GM23338 (cell line): ENCODE measurements at regions not wholly inside any gene's neighbourhood (a gene's known extent, or its start where the extent isn't known, plus 50 kb on each side); places are given as distances from the start of the nearest gene placed in this dataset.

ENCODE experiments used
- ATAC-seq: fragments of 200-7000 bp; cut with Tn5 transposase; 3 replicates; pipeline ENCODE4 v1.9.1; 2020
- DNase-seq: peaks from one replicate; pipeline ENCODE4 v3.0.0-alpha.2; 2015; ENCODE audit warnings: low spot score
- H2AFZ ChIP-seq: fragments of 200-600 bp; sonication (generic); 2 replicates; pipeline ENCODE4 v1.8.0; 2016; ENCODE audit warnings: antibody characterized with exemption, mild to moderate bottlenecking, moderate library complexity
- H3F3A ChIP-seq: fragments of 200-600 bp; sonication (generic); replicated peaks from 2 replicates; pipeline ENCODE4 v1.8.0; 2017; ENCODE audit warnings: antibody characterized with exemption, mixed run types, low read depth
- H3K27ac ChIP-seq: fragments of 200-600 bp; sonication (generic); 2 replicates; pipeline ENCODE4 v1.6.1; 2016; ENCODE audit warnings: low read depth
- H3K27me3 ChIP-seq: fragments of 200-600 bp; sonication (generic); 2 replicates; pipeline ENCODE4 v1.8.0; 2016; ENCODE audit warnings: mild to moderate bottlenecking, mixed run types, moderate library complexity; ENCODE audit not compliant: insufficient read depth
- H3K36me3 ChIP-seq: fragments of 200-600 bp; sonication (generic); 2 replicates; pipeline ENCODE4 v1.8.0; 2016; ENCODE audit warnings: mild to moderate bottlenecking; ENCODE audit not compliant: insufficient read depth
- H3K4me1 ChIP-seq: fragments of 200-600 bp; sonication (generic); 2 replicates; pipeline ENCODE4 v1.8.0; 2016; ENCODE audit warnings: mild to moderate bottlenecking, moderate library complexity; ENCODE audit not compliant: insufficient read depth
- H3K4me2 ChIP-seq: fragments of 200-600 bp; sonication (generic); 2 replicates; pipeline ENCODE4 v1.7.1; 2017; ENCODE audit warnings: mixed run types
- H3K4me3 ChIP-seq: fragments of 200-600 bp; sonication (generic); 2 replicates; pipeline ENCODE4 v1.6.1; 2016; ENCODE audit warnings: mixed run types
- H3K79me2 ChIP-seq: fragments of 200-600 bp; sonication (generic); replicated peaks from 2 replicates; pipeline ENCODE4 v1.8.0; 2017; ENCODE audit warnings: mild to moderate bottlenecking; ENCODE audit not compliant: insufficient read depth
- H3K9me2 ChIP-seq: fragments of 200-600 bp; sonication (generic); 2 replicates; pipeline ENCODE4 v1.8.0; 2017; ENCODE audit not compliant: insufficient read depth
- H4K20me1 ChIP-seq: fragments of 200-600 bp; sonication (generic); replicated peaks from 2 replicates; pipeline ENCODE4 v1.8.0; 2017; ENCODE audit warnings: mild to moderate bottlenecking; ENCODE audit not compliant: insufficient read depth
- H3K27ac Mint-ChIP-seq: 2 replicates; pipeline ENCODE4 v1.8.0; 2020; ENCODE audit warnings: inconsistent platforms, mild to moderate bottlenecking, moderate library complexity, mixed read lengths
- H3K27me3 Mint-ChIP-seq: 3 replicates; pipeline ENCODE4 v1.8.0; 2022; ENCODE audit warnings: low read depth, mild to moderate bottlenecking, moderate library complexity, mixed read lengths, inconsistent platforms; ENCODE audit not compliant: insufficient read depth, poor library complexity
- H3K36me3 Mint-ChIP-seq: 3 replicates; pipeline ENCODE4 v1.8.0; 2021; ENCODE audit warnings: low read depth, mild to moderate bottlenecking, inconsistent platforms, moderate library complexity, mixed read lengths
- H3K4me1 Mint-ChIP-seq: 3 replicates; pipeline ENCODE4 v1.8.0; 2020; ENCODE audit warnings: mild to moderate bottlenecking, inconsistent platforms, mixed read lengths
- H3K4me3 Mint-ChIP-seq: 3 replicates; pipeline ENCODE4 v1.8.0; 2021; ENCODE audit warnings: moderate library complexity, mild to moderate bottlenecking, inconsistent platforms, mixed read lengths
- H3K9me3 Mint-ChIP-seq: 3 replicates; pipeline ENCODE4 v1.8.0; 2020; ENCODE audit warnings: moderate library complexity, mild to moderate bottlenecking, inconsistent platforms, mixed read lengths
- CREB1 ChIP-seq: fragments of 250-450 bp; sonication (Bioruptor Pico); IDR thresholded peaks from 2 replicates; pipeline ENCODE4 v1.5.0; 2020; ENCODE audit warnings: low read depth, mild to moderate bottlenecking, moderate library complexity
- EZH2 ChIP-seq: fragments of 200-600 bp; sonication (generic); IDR thresholded peaks from one replicate; pipeline ENCODE4 v1.8.0; 2017; ENCODE audit warnings: antibody characterized with exemption, mild to moderate bottlenecking, low read depth; ENCODE audit not compliant: unreplicated experiment
- EZH2phosphoT487 ChIP-seq: fragments of 200-600 bp; sonication (generic); IDR thresholded peaks from one replicate; pipeline ENCODE4 v1.8.1; 2018; ENCODE audit warnings: antibody characterized with exemption; ENCODE audit not compliant: unreplicated experiment
- JUNB ChIP-seq: IDR thresholded peaks from one replicate; pipeline ENCODE4 v1.6.1; 2016; ENCODE audit warnings: antibody characterized with exemption; ENCODE audit not compliant: unreplicated experiment
- NANOG ChIP-seq: IDR thresholded peaks from 2 replicates; pipeline ENCODE4 v1.6.1; 2016; ENCODE audit warnings: antibody characterized with exemption, borderline replicate concordance
- POLR2AphosphoS5 ChIP-seq: IDR thresholded peaks from 2 replicates; pipeline ENCODE4 v1.6.1; 2016; ENCODE audit warnings: antibody characterized with exemption, low read depth
- STAT1 ChIP-seq: IDR thresholded peaks from one replicate; pipeline ENCODE4 v1.6.1; 2016; ENCODE audit warnings: antibody characterized with exemption; ENCODE audit not compliant: unreplicated experiment
- ZNF114 ChIP-seq: fragments of 250-450 bp; sonication (Bioruptor Pico); IDR thresholded peaks from 2 replicates; pipeline ENCODE4 v1.5.0; 2020; ENCODE audit warnings: mild to moderate bottlenecking, moderate library complexity
- ZNF331 ChIP-seq: fragments of 250-450 bp; sonication (Bioruptor Pico); IDR thresholded peaks from 2 replicates; pipeline ENCODE4 v1.5.0; 2020; ENCODE audit warnings: low read depth, mild to moderate bottlenecking, moderate library complexity
- ZNF462 ChIP-seq: fragments of 250-450 bp; sonication (Bioruptor Pico); IDR thresholded peaks from 2 replicates; pipeline ENCODE4 v1.5.0; 2020; ENCODE audit warnings: mild to moderate bottlenecking, moderate library complexity
- TF ChIP-seq, protein P1 (sequence below), 2 experiments: fragments of 200-600 bp in 1 of 2; sonication (generic) in 1 of 2; conservative IDR thresholded peaks; 2 replicates each; pipeline versions ENCODE4 v1.5.1 to v1.6.1; 2016 to 2017; ENCODE audit warnings: antibody characterized with exemption in 2 of 2, low read depth in 2 of 2, mild to moderate bottlenecking in 2 of 2, moderate library complexity in 1 of 2
- TF ChIP-seq, protein P2 (sequence below): IDR thresholded peaks from one replicate; pipeline ENCODE4 v1.6.1; 2018; ENCODE audit warnings: antibody characterized with exemption; ENCODE audit not compliant: unreplicated experiment
- TF ChIP-seq, protein P3 (sequence below): IDR thresholded peaks from 2 replicates; pipeline ENCODE4 v1.6.1; 2016; ENCODE audit warnings: antibody characterized with exemption

- H3K4me3 ChIP-seq = no peak overlapping the region
- no peak overlapping the region for H3K4me2 ChIP-seq
- H3K4me3 Mint-ChIP-seq = no peak overlapping the region
- H3F3A ChIP-seq = no peaks in the 10 kb centered on the region
- no peaks in the 10 kb centered on the region for H3K27me3 ChIP-seq
- no peak overlapping the region for H2AFZ ChIP-seq
- no peaks in the 10 kb centered on the region for H3K9me3 Mint-ChIP-seq
- H3K27ac Mint-ChIP-seq = no peak overlapping the region
- H3K27me3 Mint-ChIP-seq = no peaks in the 10 kb centered on the region
- H4K20me1 ChIP-seq = no peaks in the 10 kb centered on the region
- no peaks in the 10 kb centered on the region for H3K36me3 Mint-ChIP-seq
- no peaks in the 10 kb centered on the region for H3K4me1 ChIP-seq
- H3K4me1 Mint-ChIP-seq = peaks cover 6% of the 10 kb centered on the region; the same call in 2 of the 3 replicates
- H3K79me2 ChIP-seq = no peaks in the 10 kb centered on the region
- no peak overlapping the region for H3K27ac ChIP-seq
- TF ChIP-seq POLR2AphosphoS5 (no peak), NANOG (no peak), EZH2 (no peak), CREB1 (CRISPR knock-in tag) (no peak), ZNF462 (CRISPR knock-in tag) (no peak), ZNF331 (no peak), ZNF114 (no peak), JUNB (no peak), STAT1 (no peak), EZH2phosphoT487 (no peak)
- TF ChIP-seq, protein P1, sequence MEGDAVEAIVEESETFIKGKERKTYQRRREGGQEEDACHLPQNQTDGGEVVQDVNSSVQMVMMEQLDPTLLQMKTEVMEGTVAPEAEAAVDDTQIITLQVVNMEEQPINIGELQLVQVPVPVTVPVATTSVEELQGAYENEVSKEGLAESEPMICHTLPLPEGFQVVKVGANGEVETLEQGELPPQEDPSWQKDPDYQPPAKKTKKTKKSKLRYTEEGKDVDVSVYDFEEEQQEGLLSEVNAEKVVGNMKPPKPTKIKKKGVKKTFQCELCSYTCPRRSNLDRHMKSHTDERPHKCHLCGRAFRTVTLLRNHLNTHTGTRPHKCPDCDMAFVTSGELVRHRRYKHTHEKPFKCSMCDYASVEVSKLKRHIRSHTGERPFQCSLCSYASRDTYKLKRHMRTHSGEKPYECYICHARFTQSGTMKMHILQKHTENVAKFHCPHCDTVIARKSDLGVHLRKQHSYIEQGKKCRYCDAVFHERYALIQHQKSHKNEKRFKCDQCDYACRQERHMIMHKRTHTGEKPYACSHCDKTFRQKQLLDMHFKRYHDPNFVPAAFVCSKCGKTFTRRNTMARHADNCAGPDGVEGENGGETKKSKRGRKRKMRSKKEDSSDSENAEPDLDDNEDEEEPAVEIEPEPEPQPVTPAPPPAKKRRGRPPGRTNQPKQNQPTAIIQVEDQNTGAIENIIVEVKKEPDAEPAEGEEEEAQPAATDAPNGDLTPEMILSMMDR (conservative IDR thresholded peaks at IDR 0.05; ENCODE audit: low read depth in 2 of 2) = no peak
- TF ChIP-seq, protein P2, sequence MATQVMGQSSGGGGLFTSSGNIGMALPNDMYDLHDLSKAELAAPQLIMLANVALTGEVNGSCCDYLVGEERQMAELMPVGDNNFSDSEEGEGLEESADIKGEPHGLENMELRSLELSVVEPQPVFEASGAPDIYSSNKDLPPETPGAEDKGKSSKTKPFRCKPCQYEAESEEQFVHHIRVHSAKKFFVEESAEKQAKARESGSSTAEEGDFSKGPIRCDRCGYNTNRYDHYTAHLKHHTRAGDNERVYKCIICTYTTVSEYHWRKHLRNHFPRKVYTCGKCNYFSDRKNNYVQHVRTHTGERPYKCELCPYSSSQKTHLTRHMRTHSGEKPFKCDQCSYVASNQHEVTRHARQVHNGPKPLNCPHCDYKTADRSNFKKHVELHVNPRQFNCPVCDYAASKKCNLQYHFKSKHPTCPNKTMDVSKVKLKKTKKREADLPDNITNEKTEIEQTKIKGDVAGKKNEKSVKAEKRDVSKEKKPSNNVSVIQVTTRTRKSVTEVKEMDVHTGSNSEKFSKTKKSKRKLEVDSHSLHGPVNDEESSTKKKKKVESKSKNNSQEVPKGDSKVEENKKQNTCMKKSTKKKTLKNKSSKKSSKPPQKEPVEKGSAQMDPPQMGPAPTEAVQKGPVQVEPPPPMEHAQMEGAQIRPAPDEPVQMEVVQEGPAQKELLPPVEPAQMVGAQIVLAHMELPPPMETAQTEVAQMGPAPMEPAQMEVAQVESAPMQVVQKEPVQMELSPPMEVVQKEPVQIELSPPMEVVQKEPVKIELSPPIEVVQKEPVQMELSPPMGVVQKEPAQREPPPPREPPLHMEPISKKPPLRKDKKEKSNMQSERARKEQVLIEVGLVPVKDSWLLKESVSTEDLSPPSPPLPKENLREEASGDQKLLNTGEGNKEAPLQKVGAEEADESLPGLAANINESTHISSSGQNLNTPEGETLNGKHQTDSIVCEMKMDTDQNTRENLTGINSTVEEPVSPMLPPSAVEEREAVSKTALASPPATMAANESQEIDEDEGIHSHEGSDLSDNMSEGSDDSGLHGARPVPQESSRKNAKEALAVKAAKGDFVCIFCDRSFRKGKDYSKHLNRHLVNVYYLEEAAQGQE = no peak
- TF ChIP-seq, protein P3, sequence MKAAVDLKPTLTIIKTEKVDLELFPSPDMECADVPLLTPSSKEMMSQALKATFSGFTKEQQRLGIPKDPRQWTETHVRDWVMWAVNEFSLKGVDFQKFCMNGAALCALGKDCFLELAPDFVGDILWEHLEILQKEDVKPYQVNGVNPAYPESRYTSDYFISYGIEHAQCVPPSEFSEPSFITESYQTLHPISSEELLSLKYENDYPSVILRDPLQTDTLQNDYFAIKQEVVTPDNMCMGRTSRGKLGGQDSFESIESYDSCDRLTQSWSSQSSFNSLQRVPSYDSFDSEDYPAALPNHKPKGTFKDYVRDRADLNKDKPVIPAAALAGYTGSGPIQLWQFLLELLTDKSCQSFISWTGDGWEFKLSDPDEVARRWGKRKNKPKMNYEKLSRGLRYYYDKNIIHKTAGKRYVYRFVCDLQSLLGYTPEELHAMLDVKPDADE = no peak
- no peaks in the 10 kb centered on the region for H3K9me2 ChIP-seq
- H3K36me3 ChIP-seq = no peaks in the 10 kb centered on the region
- ATAC-seq = no peak
- DNase-seq = no peak
Observed at GRCh38 chr5:143498821-143499220, 95.3 kb upstream of the NR3C1 start.
